IPS-20b (cell line): ENCODE measurements at regions not wholly inside any gene's neighbourhood (a gene's known extent, or its start where the extent isn't known, plus 50 kb on each side); places are given as distances from the start of the nearest gene placed in this dataset.

Experiments used
- H3K27ac ChIP-seq: one replicate; pipeline ENCODE4 v1.5.1; 2013; ENCODE audit warnings: low read length
- H3K27me3 ChIP-seq: 2 replicates; pipeline ENCODE4 v1.6.1; 2013; ENCODE audit warnings: mild to moderate bottlenecking, low read length, inconsistent platforms; ENCODE audit not compliant: insufficient read depth
- H3K36me3 ChIP-seq: 2 replicates; pipeline ENCODE4 v1.6.1; 2013; ENCODE audit warnings: low read depth, mild to moderate bottlenecking, inconsistent platforms, low read length, moderate library complexity; ENCODE audit not compliant: insufficient read depth
- H3K4me1 ChIP-seq: 2 replicates; pipeline ENCODE4 v1.6.1; 2013; ENCODE audit warnings: mild to moderate bottlenecking, control low read depth, inconsistent platforms, low read length, moderate library complexity; ENCODE audit not compliant: insufficient read depth
- H3K4me3 ChIP-seq: 2 replicates; pipeline ENCODE4 v1.5.1; 2013; ENCODE audit warnings: mild to moderate bottlenecking, low read length, inconsistent platforms
- H3K9ac ChIP-seq: 2 replicates; pipeline ENCODE4 v1.6.1; 2013; ENCODE audit warnings: low read depth, mild to moderate bottlenecking, inconsistent platforms, low read length, moderate library complexity
- H3K9me3 ChIP-seq: 2 replicates; pipeline ENCODE4 v1.6.1; 2013; ENCODE audit warnings: mild to moderate bottlenecking, low read depth, low read length, inconsistent platforms; ENCODE audit not compliant: insufficient read depth

GRCh38 chrX:58051346-58051745 is 141.1 kb upstream of the ZXDA start:
- Histone ChIP-seq H3K9me3 (peaks cover 60% of the 10 kb centered on the region), H3K4me1 (no peaks in the 10 kb centered on the region), H3K4me3 (no peak overlapping the region), H3K36me3 (no peaks in the 10 kb centered on the region), H3K27ac (no peak overlapping the region), H3K9ac (no peak overlapping the region), H3K27me3 (no peaks in the 10 kb centered on the region)

- Histone ChIP-seq H3K9me3 (peaks cover 52% of the 10 kb centered on the region), H3K36me3 (no peaks in the 10 kb centered on the region), H3K4me1 (no peaks in the 10 kb centered on the region), H3K9ac (no peak overlapping the region), H3K4me3 (no peak overlapping the region), H3K27ac (no peak overlapping the region), H3K27me3 (no peaks in the 10 kb centered on the region)
Observed at GRCh38 chrX:58044130-58044529, 133.9 kb upstream of the ZXDA start.

- H3K27ac ChIP-seq, result no peak overlapping the region
- H3K9ac ChIP-seq, result no peak overlapping the region
- no peaks in the 10 kb centered on the region for H3K27me3 ChIP-seq
- peaks cover 38% of the 10 kb centered on the region for H3K9me3 ChIP-seq
- no peak overlapping the region for H3K4me3 ChIP-seq
- no peaks in the 10 kb centered on the region for H3K36me3 ChIP-seq
- no peaks in the 10 kb centered on the region for H3K4me1 ChIP-seq
Observed at GRCh38 chrX:58025979-58026378, 115.7 kb upstream of the ZXDA start.

GRCh38 chrX:57985951-57986350 is 75.7 kb upstream of the ZXDA start:
- no peaks in the 10 kb centered on the region for H3K36me3 ChIP-seq
- no peak overlapping the region for H3K4me3 ChIP-seq
- H3K27ac ChIP-seq, result no peak overlapping the region
- no peaks in the 10 kb centered on the region for H3K4me1 ChIP-seq
- no peak overlapping the region for H3K9ac ChIP-seq
- no peaks in the 10 kb centered on the region for H3K27me3 ChIP-seq
- peaks cover 57% of the 10 kb centered on the region for H3K9me3 ChIP-seq

GRCh38 chrX:57984620-57985019 is 74.4 kb upstream of the ZXDA start:
- no peak overlapping the region for H3K27ac ChIP-seq
- no peaks in the 10 kb centered on the region for H3K36me3 ChIP-seq

GRCh38 chrX:57977992-57978391 is 67.7 kb upstream of the ZXDA start:
- no peak overlapping the region for H3K27ac ChIP-seq
- H3K4me3 ChIP-seq, result no peak overlapping the region
- H3K9me3 ChIP-seq, result peaks cover 19% of the 10 kb centered on the region; the same call in 1 of the 2 replicates
- H3K9ac ChIP-seq, result no peak overlapping the region
- no peaks in the 10 kb centered on the region for H3K27me3 ChIP-seq
- H3K36me3 ChIP-seq, result no peaks in the 10 kb centered on the region
- H3K4me1 ChIP-seq, result no peaks in the 10 kb centered on the region

More at GRCh38 chrX:57984620-57985019, 74.4 kb upstream of the ZXDA start:
- H3K4me3 ChIP-seq, result no peak overlapping the region
- no peaks in the 10 kb centered on the region for H3K4me1 ChIP-seq
- no peak overlapping the region for H3K9ac ChIP-seq
- H3K9me3 ChIP-seq, result peaks cover 44% of the 10 kb centered on the region
- no peaks in the 10 kb centered on the region for H3K27me3 ChIP-seq

- Histone ChIP-seq H3K9me3 (peaks cover 57% of the 10 kb centered on the region), H3K27me3 (no peaks in the 10 kb centered on the region), H3K36me3 (no peaks in the 10 kb centered on the region), H3K4me3 (no peak overlapping the region), H3K27ac (no peak overlapping the region), H3K4me1 (no peaks in the 10 kb centered on the region), H3K9ac (no peak overlapping the region)
Observed at GRCh38 chrX:57964975-57965374, 54.7 kb upstream of the ZXDA start.
